ENCODE measurements at regions not wholly inside any gene's neighbourhood (a gene's known extent, or its start where the extent isn't known, plus 50 kb on each side); places are given as distances from the start of the nearest gene placed in this dataset.
A peak's percentile ranks its signal among the peaks of the same experiment; 100 is the strongest.

GRCh38 chr9:134494905-134495304, 146.7 kb upstream of the COL5A1 start:
- H3K27me3 ChIP-seq (ENCODE audit: control insufficient read depth, insufficient read depth, low read length) = no peaks in the 10 kb centered on the region
- H3K9me3 ChIP-seq (replicated peaks; ENCODE audit: low read length) = no peaks in the 10 kb centered on the region
- no peaks in the 10 kb centered on the region for H3K36me3 ChIP-seq (ENCODE audit: insufficient read depth, low read length)
- peaks cover 21% of the 10 kb centered on the region for H3K4me1 ChIP-seq (ENCODE audit: control insufficient read depth, insufficient read depth, low read length)
- H3K4me2 ChIP-seq (ENCODE audit: low read length) = no peak overlapping the region
- H3K4me3 ChIP-seq (ENCODE audit: low read length) = no peak overlapping the region
- H3K9ac ChIP-seq (ENCODE audit: low read depth, low read length) = no peak overlapping the region

- Histone ChIP-seq H3K4me2 (ENCODE audit: low read length) (peak overlapping the region; percentile 85), H3K36me3 (ENCODE audit: insufficient read depth, low read length) (no peaks in the 10 kb centered on the region), H3K9me3 (replicated peaks; ENCODE audit: low read length) (peaks cover 3% of the 10 kb centered on the region), H3K4me3 (ENCODE audit: low read length) (peak overlapping the region; percentile 59), H3K27me3 (ENCODE audit: control insufficient read depth, insufficient read depth, low read length) (no peaks in the 10 kb centered on the region), H3K4me1 (ENCODE audit: control insufficient read depth, insufficient read depth, low read length) (peaks cover 21% of the 10 kb centered on the region), H3K9ac (ENCODE audit: low read depth, low read length) (peak overlapping the region; percentile 71)
These were observed 145.7 kb upstream of the COL5A1 start for GRCh38 chr9:134495881-134496412.

- no peaks in the 10 kb centered on the region for H3K27me3 ChIP-seq (ENCODE audit: control insufficient read depth, insufficient read depth, low read length)
- no peaks in the 10 kb centered on the region for H3K36me3 ChIP-seq (ENCODE audit: insufficient read depth, low read length)
- H3K4me1 ChIP-seq (ENCODE audit: control insufficient read depth, insufficient read depth, low read length) = peaks cover 21% of the 10 kb centered on the region
- peak overlapping the region; percentile 59 for H3K4me3 ChIP-seq (ENCODE audit: low read length)
- peak overlapping the region; percentile 71 for H3K9ac ChIP-seq (ENCODE audit: low read depth, low read length)
- peaks cover 7% of the 10 kb centered on the region for H3K9me3 ChIP-seq (replicated peaks; ENCODE audit: low read length)
- peak overlapping the region; percentile 85 for H3K4me2 ChIP-seq (ENCODE audit: low read length)
These were observed 145.0 kb upstream of the COL5A1 start for GRCh38 chr9:134496413-134497282.

DNA sequence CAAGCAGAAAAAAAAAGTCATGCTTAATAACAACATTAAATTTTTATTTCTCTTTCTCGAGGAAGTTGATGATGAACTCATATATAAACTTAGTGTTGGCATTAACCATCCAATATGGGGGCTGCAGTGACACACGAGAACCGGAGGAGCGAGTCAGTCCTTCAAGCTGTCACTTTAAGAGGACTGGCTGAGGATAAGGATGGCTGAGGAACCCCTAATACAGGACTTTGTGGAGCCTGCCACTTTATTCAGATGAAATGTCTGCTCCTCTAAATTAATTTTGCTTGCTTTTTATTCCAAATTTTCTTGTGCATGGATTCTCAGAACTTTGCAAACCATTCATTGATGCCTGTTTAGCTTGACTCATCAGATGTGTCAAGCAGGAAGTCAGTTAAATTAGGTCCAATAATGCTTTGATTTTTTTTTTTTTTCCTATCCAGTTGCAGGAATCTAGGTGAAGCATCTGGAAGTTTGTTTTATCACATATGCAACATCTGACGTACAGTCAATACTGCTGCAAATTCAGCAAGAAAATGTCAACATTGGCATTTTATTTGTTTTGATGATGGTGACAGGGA, 144.2 kb upstream of the COL5A1 start:
- H3K4me1 ChIP-seq (ENCODE audit: control insufficient read depth, insufficient read depth, low read length) = peaks cover 25% of the 10 kb centered on the region
- H3K9ac ChIP-seq (ENCODE audit: low read depth, low read length) = peak overlapping the region; percentile 71
- H3K27me3 ChIP-seq (ENCODE audit: control insufficient read depth, insufficient read depth, low read length) = no peaks in the 10 kb centered on the region
- peaks cover 7% of the 10 kb centered on the region for H3K9me3 ChIP-seq (replicated peaks; ENCODE audit: low read length)
- peak overlapping the region; percentile 59 for H3K4me3 ChIP-seq (ENCODE audit: low read length)
- no peaks in the 10 kb centered on the region for H3K36me3 ChIP-seq (ENCODE audit: insufficient read depth, low read length)
- peak overlapping the region; percentile 85 for H3K4me2 ChIP-seq (ENCODE audit: low read length)

GRCh38 chr9:134498814-134499166, 142.8 kb upstream of the COL5A1 start:
- Histone ChIP-seq H3K4me2 (ENCODE audit: low read length) (no peak overlapping the region), H3K4me1 (ENCODE audit: control insufficient read depth, insufficient read depth, low read length) (peaks cover 37% of the 10 kb centered on the region), H3K9ac (ENCODE audit: low read depth, low read length) (no peak overlapping the region), H3K9me3 (replicated peaks; ENCODE audit: low read length) (peaks cover 7% of the 10 kb centered on the region), H3K36me3 (ENCODE audit: insufficient read depth, low read length) (no peaks in the 10 kb centered on the region), H3K4me3 (ENCODE audit: low read length) (no peak overlapping the region), H3K27me3 (ENCODE audit: control insufficient read depth, insufficient read depth, low read length) (no peaks in the 10 kb centered on the region)

DNA sequence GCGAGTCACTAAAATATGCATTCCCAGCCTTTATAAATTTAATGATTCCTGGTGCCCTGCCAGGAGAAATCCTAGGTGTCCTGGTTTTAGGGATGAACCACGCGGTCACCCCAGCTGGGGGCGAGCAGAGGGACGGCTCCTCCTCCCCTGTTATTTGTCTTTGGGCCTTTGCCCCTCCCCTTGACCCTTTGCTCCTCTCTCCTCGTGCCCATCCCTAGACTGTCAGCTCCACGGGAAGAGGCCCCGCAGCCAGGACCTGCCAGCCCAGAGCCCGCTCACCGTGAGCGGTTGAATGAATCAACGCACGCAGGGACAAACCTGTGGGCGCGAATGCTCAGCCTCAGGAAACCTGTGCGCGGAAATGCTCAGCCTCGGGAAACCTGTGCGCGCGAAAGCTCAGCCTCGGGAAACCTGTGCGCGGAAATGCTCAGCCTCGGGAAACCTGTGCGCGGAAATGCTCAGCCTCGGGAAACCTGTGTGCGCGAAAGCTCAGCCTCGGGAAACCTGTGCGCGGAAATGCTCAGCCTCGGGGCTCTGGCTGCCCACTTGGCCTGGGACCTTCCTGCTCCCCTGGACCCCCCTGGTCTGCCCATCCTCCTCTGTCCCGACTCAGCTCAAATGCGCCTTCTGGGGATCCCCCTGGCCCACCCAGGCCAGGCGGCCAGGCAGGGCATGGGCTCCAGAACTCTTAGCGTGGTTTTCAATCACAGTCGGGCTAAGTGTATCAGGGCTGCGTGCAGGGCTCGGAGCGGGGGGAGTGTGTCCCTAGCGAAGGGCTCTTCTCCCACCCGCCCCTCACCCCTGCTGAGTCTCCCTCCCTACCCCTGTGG, 140.5 kb upstream of the COL5A1 start:
- no peaks in the 10 kb centered on the region for H3K36me3 ChIP-seq (ENCODE audit: insufficient read depth, low read length)
- H3K27me3 ChIP-seq (ENCODE audit: control insufficient read depth, insufficient read depth, low read length) = no peaks in the 10 kb centered on the region
- H3K9me3 ChIP-seq (replicated peaks; ENCODE audit: low read length) = peaks cover 7% of the 10 kb centered on the region
- no peak overlapping the region for H3K9ac ChIP-seq (ENCODE audit: low read depth, low read length)
- no peak overlapping the region for H3K4me2 ChIP-seq (ENCODE audit: low read length)
- no peak overlapping the region for H3K4me3 ChIP-seq (ENCODE audit: low read length)
- H3K4me1 ChIP-seq (ENCODE audit: control insufficient read depth, insufficient read depth, low read length) = peaks cover 36% of the 10 kb centered on the region

DNA sequence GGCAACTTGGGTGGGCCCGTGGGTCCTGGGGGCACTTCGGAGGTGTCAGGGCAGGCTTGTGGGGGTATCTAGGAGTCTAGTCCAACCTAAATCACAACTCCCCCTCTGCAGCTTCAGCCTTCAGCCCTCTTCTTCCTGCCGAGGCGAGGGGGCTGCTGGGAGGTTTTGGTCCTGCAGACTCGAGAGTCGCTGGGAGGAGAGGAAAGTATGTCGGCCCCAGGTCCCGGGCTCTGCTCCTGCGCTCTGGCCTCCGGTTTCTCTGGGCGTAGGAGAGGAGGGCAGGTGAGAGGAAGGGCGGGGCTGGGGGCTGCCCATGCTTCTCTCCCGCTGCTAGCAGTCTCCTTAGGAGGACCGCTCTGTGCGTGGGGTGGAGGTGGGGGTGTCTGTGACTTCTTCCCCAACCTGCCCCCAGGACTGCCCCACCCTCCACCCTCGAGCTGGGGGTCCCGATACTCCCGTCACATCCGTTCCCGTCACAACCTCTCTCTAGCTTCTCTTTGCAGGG, 139.8 kb upstream of the COL5A1 start:
- Histone ChIP-seq H3K9me3 (replicated peaks; ENCODE audit: low read length) (peaks cover 7% of the 10 kb centered on the region), H3K4me3 (ENCODE audit: low read length) (no peak overlapping the region), H3K9ac (ENCODE audit: low read depth, low read length) (peak overlapping the region; percentile 86), H3K4me2 (ENCODE audit: low read length) (no peak overlapping the region), H3K27me3 (ENCODE audit: control insufficient read depth, insufficient read depth, low read length) (no peaks in the 10 kb centered on the region), H3K36me3 (ENCODE audit: insufficient read depth, low read length) (no peaks in the 10 kb centered on the region), H3K4me1 (ENCODE audit: control insufficient read depth, insufficient read depth, low read length) (peaks cover 29% of the 10 kb centered on the region)

DNA sequence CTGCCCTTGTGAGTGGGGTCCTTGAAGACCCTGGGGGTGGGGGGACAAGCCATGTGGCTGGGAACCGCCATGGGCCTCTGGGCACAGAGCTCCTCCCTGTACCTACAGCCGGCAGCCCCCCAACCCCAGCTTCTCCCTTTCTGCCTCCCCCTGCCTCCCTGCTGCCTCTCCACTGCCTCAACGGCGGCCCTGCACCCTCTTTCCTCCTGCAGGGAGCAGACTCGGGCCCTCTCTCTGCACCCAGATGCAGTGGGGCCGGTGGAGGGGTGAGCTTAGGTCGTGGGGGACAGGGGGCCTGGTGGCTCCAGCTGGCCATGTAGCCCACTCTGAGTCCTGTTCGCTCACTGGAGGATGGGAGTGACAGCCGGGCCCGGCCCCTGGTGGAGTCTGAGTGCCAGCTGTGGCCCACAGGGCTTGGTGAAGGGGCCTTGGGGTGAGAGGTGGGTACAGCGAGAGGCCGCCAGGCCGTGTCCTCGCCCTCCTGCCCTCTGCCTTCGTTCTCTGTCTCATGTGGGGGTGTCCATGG, 139.3 kb upstream of the COL5A1 start:
- Histone ChIP-seq H3K27me3 (ENCODE audit: control insufficient read depth, insufficient read depth, low read length) (no peaks in the 10 kb centered on the region), H3K9me3 (replicated peaks; ENCODE audit: low read length) (peaks cover 7% of the 10 kb centered on the region), H3K9ac (ENCODE audit: low read depth, low read length) (peak overlapping the region; percentile 86), H3K4me3 (ENCODE audit: low read length) (no peak overlapping the region), H3K36me3 (ENCODE audit: insufficient read depth, low read length) (no peaks in the 10 kb centered on the region), H3K4me2 (ENCODE audit: low read length) (peak overlapping the region; percentile 48), H3K4me1 (ENCODE audit: control insufficient read depth, insufficient read depth, low read length) (peaks cover 24% of the 10 kb centered on the region)

DNA sequence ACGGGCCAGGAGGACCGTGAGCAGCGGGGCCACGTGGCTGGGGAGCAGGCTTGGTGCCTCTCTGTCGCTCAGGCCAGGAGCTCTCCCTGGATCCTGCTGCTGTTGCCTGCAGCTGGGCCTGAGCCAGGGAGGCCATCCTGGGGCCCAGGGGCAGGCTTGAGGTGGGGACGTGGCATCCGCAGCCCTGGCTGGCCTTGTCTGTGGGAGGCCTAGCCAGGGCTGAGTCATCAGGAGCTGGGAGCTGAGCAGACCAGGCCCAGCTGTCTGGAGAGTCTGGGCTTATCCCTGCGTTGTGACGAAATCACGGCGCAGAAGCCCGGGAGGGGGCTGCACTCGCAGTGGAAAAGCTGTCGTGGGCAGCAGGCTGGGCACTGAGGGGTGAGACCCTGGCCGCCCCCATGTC, 138.8 kb upstream of the COL5A1 start:
- H3K4me3 ChIP-seq (ENCODE audit: low read length) = no peak overlapping the region
- peaks cover 7% of the 10 kb centered on the region for H3K9me3 ChIP-seq (replicated peaks; ENCODE audit: low read length)
- peak overlapping the region; percentile 86 for H3K9ac ChIP-seq (ENCODE audit: low read depth, low read length)
- H3K27me3 ChIP-seq (ENCODE audit: control insufficient read depth, insufficient read depth, low read length) = no peaks in the 10 kb centered on the region
- no peaks in the 10 kb centered on the region for H3K36me3 ChIP-seq (ENCODE audit: insufficient read depth, low read length)
- H3K4me2 ChIP-seq (ENCODE audit: low read length) = peak overlapping the region; percentile 48
- H3K4me1 ChIP-seq (ENCODE audit: control insufficient read depth, insufficient read depth, low read length) = peaks cover 19% of the 10 kb centered on the region

DNA sequence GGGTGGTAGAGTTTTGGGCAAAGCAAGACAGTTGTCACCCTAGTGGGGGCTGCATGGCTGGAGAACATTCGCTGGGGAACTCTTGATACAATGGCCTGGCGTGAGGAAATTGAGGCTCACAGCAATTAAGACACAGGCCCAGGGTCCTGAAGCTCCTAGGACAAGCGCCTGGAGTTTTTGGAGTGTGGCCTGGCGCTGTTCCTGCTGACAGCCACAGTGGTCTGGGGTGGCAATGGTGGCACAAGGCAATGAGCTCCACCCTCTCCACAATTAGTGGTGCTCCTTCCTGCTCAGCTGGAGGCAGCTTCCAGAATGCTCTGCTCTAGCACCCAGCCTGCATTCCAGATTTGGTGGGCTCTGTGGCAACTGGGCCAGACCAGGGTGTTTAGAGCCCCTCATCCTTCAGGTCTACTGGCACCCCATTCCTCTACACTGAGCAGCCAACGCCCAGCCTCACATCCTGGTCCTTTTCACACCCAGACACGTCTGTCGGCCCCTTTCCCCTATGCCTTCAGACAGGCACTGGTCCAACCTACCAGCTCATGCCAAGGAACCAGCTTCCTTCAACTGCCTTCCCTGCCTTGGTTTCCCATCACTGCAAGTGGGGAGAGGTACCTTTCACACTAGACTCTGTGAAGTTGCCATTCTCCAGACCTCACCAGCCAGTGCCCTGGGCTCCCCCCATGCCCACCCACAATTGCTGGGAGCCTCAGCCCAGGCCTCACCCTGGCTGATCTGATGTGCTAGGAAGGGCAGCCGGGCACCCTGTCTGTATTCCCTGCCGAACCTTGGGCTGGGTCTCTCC, 138.1 kb upstream of the COL5A1 start:
- no peaks in the 10 kb centered on the region for H3K36me3 ChIP-seq (ENCODE audit: insufficient read depth, low read length)
- H3K9me3 ChIP-seq (replicated peaks; ENCODE audit: low read length) = peaks cover 7% of the 10 kb centered on the region
- no peak overlapping the region for H3K4me3 ChIP-seq (ENCODE audit: low read length)
- H3K9ac ChIP-seq (ENCODE audit: low read depth, low read length) = peak overlapping the region; percentile 86
- no peaks in the 10 kb centered on the region for H3K27me3 ChIP-seq (ENCODE audit: control insufficient read depth, insufficient read depth, low read length)
- H3K4me2 ChIP-seq (ENCODE audit: low read length) = peak overlapping the region; percentile 47
- peaks cover 16% of the 10 kb centered on the region for H3K4me1 ChIP-seq (ENCODE audit: control insufficient read depth, insufficient read depth, low read length)

Measured in skeletal muscle satellite cell (primary cell).